ENCODE measurements at regions not wholly inside any gene's neighbourhood (a gene's known extent, or its start where the extent isn't known, plus 50 kb on each side); places are given as distances from the start of the nearest gene placed in this dataset.

DNA sequence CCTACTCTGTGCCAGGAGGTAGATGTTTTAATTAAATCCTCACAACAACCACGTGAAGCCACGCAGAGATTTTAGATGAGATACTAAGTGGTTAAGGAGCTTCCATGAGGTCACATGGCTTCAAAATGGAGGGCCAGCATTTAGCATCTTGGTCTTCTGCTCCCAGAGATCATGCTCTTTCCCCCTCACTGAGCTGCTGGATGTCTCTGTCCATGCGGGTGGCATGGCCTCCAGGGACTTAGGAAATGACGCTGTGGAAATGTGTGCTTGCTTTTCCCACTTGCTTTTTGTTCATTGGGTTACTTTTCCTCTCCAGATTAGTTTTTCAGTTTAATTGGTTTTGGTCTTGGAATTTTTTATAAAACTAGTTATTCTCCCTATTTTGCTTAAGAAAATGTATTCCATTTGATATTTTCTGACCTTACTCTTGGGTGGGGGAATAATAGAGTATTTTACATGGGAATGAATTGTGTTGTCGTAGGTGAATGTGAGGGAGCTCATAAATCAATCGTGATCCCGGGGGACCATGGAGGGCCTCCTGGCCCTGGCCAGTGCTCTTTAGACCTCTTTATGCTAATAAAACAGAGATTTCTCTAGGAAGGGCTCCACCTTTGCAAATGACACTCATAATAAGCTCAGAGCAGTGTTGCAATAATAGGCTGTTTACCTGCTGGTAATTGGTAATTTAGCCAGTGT is 376.0 kb upstream of the ONECUT1 start:
- TF ChIP-seq POLR2A (IDR thresholded peaks at IDR 0.05): no peak
- TF ChIP-seq, protein P1, sequence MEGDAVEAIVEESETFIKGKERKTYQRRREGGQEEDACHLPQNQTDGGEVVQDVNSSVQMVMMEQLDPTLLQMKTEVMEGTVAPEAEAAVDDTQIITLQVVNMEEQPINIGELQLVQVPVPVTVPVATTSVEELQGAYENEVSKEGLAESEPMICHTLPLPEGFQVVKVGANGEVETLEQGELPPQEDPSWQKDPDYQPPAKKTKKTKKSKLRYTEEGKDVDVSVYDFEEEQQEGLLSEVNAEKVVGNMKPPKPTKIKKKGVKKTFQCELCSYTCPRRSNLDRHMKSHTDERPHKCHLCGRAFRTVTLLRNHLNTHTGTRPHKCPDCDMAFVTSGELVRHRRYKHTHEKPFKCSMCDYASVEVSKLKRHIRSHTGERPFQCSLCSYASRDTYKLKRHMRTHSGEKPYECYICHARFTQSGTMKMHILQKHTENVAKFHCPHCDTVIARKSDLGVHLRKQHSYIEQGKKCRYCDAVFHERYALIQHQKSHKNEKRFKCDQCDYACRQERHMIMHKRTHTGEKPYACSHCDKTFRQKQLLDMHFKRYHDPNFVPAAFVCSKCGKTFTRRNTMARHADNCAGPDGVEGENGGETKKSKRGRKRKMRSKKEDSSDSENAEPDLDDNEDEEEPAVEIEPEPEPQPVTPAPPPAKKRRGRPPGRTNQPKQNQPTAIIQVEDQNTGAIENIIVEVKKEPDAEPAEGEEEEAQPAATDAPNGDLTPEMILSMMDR (IDR thresholded peaks at IDR 0.05): no peak
- intact Hi-C loops (cut with DNase I): no loop called here

DNA sequence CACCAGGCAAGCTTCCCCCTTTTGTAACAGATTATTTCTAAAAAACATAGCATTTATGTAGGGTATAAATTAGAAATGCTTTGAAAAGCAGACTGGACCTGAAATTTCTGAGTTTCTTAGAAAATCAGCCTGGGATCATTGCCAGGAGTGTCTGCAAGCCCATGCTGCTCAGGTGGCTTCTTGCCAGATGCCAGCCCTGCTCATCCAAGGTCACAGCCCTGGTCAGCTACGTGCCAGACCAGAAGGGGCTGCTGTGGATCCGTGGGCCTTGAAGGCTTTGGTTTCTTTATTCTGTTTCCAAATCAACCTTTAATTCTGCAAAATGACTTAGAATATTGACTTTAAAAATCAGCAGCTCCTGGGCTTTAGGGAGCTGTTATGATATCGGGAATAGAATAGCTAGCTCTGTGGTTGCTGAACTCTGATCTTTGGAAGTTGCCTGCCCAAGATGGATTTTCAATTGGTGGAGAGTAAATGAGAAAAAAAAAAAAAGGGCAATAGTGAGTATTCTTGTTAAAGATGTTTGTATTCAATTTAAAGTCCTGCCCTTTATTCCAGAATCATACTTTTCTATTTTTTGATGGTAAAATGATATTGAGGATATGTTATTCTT is 370.1 kb upstream of the ONECUT1 start:
- no peak for ATAC-seq
- 52 to 67% (median 54%) methylated on average over 3 of the region's 3 CpGs for WGBS, 4 donors
- no peak overlapping the region for H3K4me3 ChIP-seq
- no peaks in the 10 kb centered on the region for H3K27me3 ChIP-seq
- no peak overlapping the region for H3K27ac ChIP-seq
- H3K36me3 ChIP-seq: no peaks in the 10 kb centered on the region
- no peak for TF ChIP-seq POLR2A (IDR thresholded peaks at IDR 0.05)
- TF ChIP-seq, protein P1 (IDR thresholded peaks at IDR 0.05): no peak
- H3K9me3 ChIP-seq: no peaks in the 10 kb centered on the region
- intact Hi-C loops (cut with DNase I): no loop called here
- H3K4me1 ChIP-seq: no peaks in the 10 kb centered on the region
- no peak for DNase-seq

More for the DNA sequence above, 376.0 kb upstream of the ONECUT1 start:
- Histone ChIP-seq H3K27ac (no peak overlapping the region), H3K27me3 (no peaks in the 10 kb centered on the region), H3K9me3 (no peaks in the 10 kb centered on the region), H3K36me3 (no peaks in the 10 kb centered on the region), H3K4me3 (no peak overlapping the region), H3K4me1 (no peaks in the 10 kb centered on the region)
- DNase-seq (no peak), ATAC-seq (no peak)
- 79 to 85% (median 83%) methylated on average over 7 of the region's 7 CpGs for WGBS, 4 donors

DNA sequence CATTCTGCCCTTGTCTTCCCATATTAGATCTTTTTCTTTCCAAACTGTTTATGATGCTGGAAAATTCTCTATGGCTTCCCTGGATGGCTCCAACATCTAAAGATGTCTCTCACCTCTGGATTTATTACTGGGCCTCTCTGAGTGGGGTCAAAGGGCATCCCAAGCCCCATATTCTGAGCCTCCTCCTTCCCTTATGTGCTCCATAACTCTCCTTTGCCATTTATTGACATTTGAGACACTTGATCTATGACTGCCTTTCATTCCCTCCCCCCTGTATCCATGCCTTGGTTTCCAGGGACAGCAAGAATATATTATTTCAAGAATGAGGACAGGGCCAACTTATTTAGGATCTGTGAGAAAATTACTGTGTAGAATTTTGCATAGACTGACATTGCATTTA is 369.3 kb upstream of the ONECUT1 start:
- DNase-seq (no peak), ATAC-seq (no peak)
- H3K9me3 ChIP-seq: no peaks in the 10 kb centered on the region
- no peaks in the 10 kb centered on the region for H3K27me3 ChIP-seq
- no peak overlapping the region for H3K4me3 ChIP-seq
- no peak overlapping the region for H3K27ac ChIP-seq
- intact Hi-C loops (cut with DNase I): no loop called here
- TF ChIP-seq POLR2A (IDR thresholded peaks at IDR 0.05): no peak
- TF ChIP-seq, protein P1 (IDR thresholded peaks at IDR 0.05): no peak
- no peaks in the 10 kb centered on the region for H3K36me3 ChIP-seq
- H3K4me1 ChIP-seq: no peaks in the 10 kb centered on the region

DNA sequence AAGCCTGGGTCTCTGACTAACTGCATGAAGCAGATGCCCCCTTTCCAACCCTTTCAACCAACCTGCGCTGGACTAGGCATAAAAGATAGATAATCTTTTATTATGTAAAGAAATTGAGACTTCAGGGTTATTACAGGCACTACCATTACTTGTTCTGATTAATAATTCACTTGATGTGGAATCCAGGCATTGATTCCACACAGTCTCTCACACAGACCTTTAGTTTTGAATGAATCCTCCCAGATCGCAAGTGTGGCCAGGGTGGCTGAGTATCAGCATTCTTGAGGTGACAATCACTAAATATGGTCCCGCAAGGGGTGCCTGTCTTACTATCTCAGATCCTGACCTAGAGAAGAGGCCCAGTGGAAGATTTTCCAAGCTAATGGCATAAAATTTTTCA is 368.9 kb upstream of the ONECUT1 start:
- H3K36me3 ChIP-seq: no peaks in the 10 kb centered on the region
- no peak overlapping the region for H3K4me3 ChIP-seq
- no peak for DNase-seq
- no peak overlapping the region for H3K27ac ChIP-seq
- 83 to 87% (median 86%) methylated on average over 3 of the region's 3 CpGs for WGBS, 4 donors
- H3K4me1 ChIP-seq: no peaks in the 10 kb centered on the region
- intact Hi-C loops (cut with DNase I): no loop called here
- ATAC-seq: no peak
- no peaks in the 10 kb centered on the region for H3K9me3 ChIP-seq
- no peaks in the 10 kb centered on the region for H3K27me3 ChIP-seq
- TF ChIP-seq, protein P1 (IDR thresholded peaks at IDR 0.05): no peak
- no peak for TF ChIP-seq POLR2A (IDR thresholded peaks at IDR 0.05)
